ENCODE measurements at regions not wholly inside any gene's neighbourhood (a gene's known extent, or its start where the extent isn't known, plus 50 kb on each side); places are given as distances from the start of the nearest gene placed in this dataset.

- no peak for DNase-seq
Observed at GRCh38 chr18:43578211-43578610, 300.9 kb upstream of the SYT4 start.

- no peak for DNase-seq
Observed at GRCh38 chr18:43578706-43579105, 301.4 kb upstream of the SYT4 start.

GRCh38 chr18:43581936-43582519 is 304.7 kb upstream of the SYT4 start:
- DNase-seq = no peak

GRCh38 chr18:43587538-43588153 is 310.4 kb upstream of the SYT4 start:
- DNase-seq = peak in 1 of 2 donors; percentile 15

- no peak for DNase-seq
Observed at GRCh38 chr18:43588838-43589237, 311.5 kb upstream of the SYT4 start.

GRCh38 chr18:43589611-43590151 is 312.4 kb upstream of the SYT4 start:
- no peak for DNase-seq

GRCh38 chr18:43590182-43590903 is 313.1 kb upstream of the SYT4 start:
- DNase-seq = no peak

GRCh38 chr18:43592269-43592668 is 315.0 kb upstream of the SYT4 start:
- DNase-seq = no peak

GRCh38 chr18:43596105-43596712 is 318.9 kb upstream of the SYT4 start:
- DNase-seq = no peak

- no peak for DNase-seq
Observed at GRCh38 chr18:43601432-43601831, 324.1 kb upstream of the SYT4 start.

GRCh38 chr18:43605224-43605623 is 327.9 kb upstream of the SYT4 start:
- DNase-seq = no peak

- no peak for DNase-seq
Observed at GRCh38 chr18:43606795-43607194, 329.5 kb upstream of the SYT4 start.

- peak in 1 of 2 donors; percentile 7 for DNase-seq
Observed at GRCh38 chr18:43620936-43621335, 343.6 kb upstream of the SYT4 start.

GRCh38 chr18:43622024-43622423 is 344.7 kb upstream of the SYT4 start:
- no peak for DNase-seq

GRCh38 chr18:43625582-43625981 is 348.3 kb upstream of the SYT4 start:
- no peak for DNase-seq

GRCh38 chr18:43627848-43628530 is 350.7 kb upstream of the SYT4 start:
- no peak for DNase-seq

GRCh38 chr18:43634994-43635393 is 357.7 kb upstream of the SYT4 start:
- DNase-seq = no peak

- DNase-seq = no peak
Observed at GRCh38 chr18:43635397-43635796, 358.1 kb upstream of the SYT4 start.

- no peak for DNase-seq
Observed at GRCh38 chr18:43642727-43643330, 365.5 kb upstream of the SYT4 start.

- no peak for DNase-seq
Observed at GRCh38 chr18:43648002-43648401, 370.7 kb upstream of the SYT4 start.

- no peak for DNase-seq
Observed at GRCh38 chr18:43649649-43650357, 372.5 kb upstream of the SYT4 start.

- DNase-seq = no peak
Observed at GRCh38 chr18:43650426-43650825, 373.1 kb upstream of the SYT4 start.

All from CD4-positive, alpha-beta T cell treated with Interferon alpha-2 for 1 hour (primary cell).